IMR-90 (cell line): ENCODE measurements at regions not wholly inside any gene's neighbourhood (a gene's known extent, or its start where the extent isn't known, plus 50 kb on each side); places are given as distances from the start of the nearest gene placed in this dataset.

Experiments used
- ATAC-seq: fragments of 200-7000 bp; cut with Tn5 transposase; 2 replicates; pipeline ENCODE4 v1.9.1; 2020; ENCODE audit warnings: low read depth, mild to moderate bottlenecking, moderate library complexity
- BruUV-seq: library from RNA; stranded (reverse); fragments of 400-500 nt; replicated peaks from 2 replicates; lab custom pipeline; 2021; lab: Mats Ljungman, UMichigan
- CTCF ChIA-PET: fragments of 300-600 bp; formaldehyde crosslinking; extraction: SDS; loops from one replicate; lab custom pipeline; 2021; ENCODE audit warnings: antibody characterized with exemption; lab: Yijun Ruan, JAX
- POLR2A ChIA-PET: fragments of 300-600 bp; sonication (Branson Sonifier 250); formaldehyde crosslinking; loops from one replicate; lab custom pipeline; 2022; ENCODE audit warnings: antibody characterized with exemption; ENCODE audit not compliant: unreplicated experiment; lab: Charles Lee
- DNase-seq: peaks from one replicate; pipeline ENCODE4 v3.0.0; 2013
- H2AFZ ChIP-seq: replicated peaks from 2 replicates; pipeline ENCODE3; 2013; ENCODE audit warnings: low read length, mild to moderate bottlenecking; ENCODE audit not compliant: poor library complexity
- H2AK5ac ChIP-seq: 2 replicates; pipeline ENCODE4 v1.6.1; 2013; ENCODE audit warnings: low read depth, low read length, inconsistent platforms
- H2AK9ac ChIP-seq: replicated peaks from 2 replicates; pipeline ENCODE3; 2013; ENCODE audit warnings: mild to moderate bottlenecking, low read depth, low read length, moderate library complexity; ENCODE audit not compliant: poor library complexity
- H2BK120ac ChIP-seq: 2 replicates; pipeline ENCODE4 v1.6.1; 2013; ENCODE audit warnings: low read depth, low read length, inconsistent platforms
- H2BK15ac ChIP-seq: 3 replicates; pipeline ENCODE4 v1.6.1; 2013; ENCODE audit warnings: low read depth, low read length, inconsistent platforms
- H2BK20ac ChIP-seq: 2 replicates; pipeline ENCODE4 v1.6.1; 2013; ENCODE audit warnings: low read depth, mild to moderate bottlenecking, inconsistent platforms, low read length, moderate library complexity
- H2BK5ac ChIP-seq: 2 replicates; pipeline ENCODE4 v1.6.1; 2013; ENCODE audit warnings: mild to moderate bottlenecking, low read depth, low read length, inconsistent platforms; ENCODE audit not compliant: poor library complexity, severe bottlenecking
- H3K14ac ChIP-seq: replicated peaks from 2 replicates; pipeline ENCODE4 v1.6.1; 2013; ENCODE audit warnings: low read depth, low read length, inconsistent platforms
- H3K18ac ChIP-seq: 2 replicates; pipeline ENCODE4 v1.6.1; 2013; ENCODE audit warnings: low read depth, low read length, control low read depth
- H3K23ac ChIP-seq: 2 replicates; pipeline ENCODE4 v1.6.1; 2013; ENCODE audit warnings: low read depth, low read length, inconsistent platforms
- H3K27ac ChIP-seq: 2 replicates; pipeline ENCODE4 v1.5.1; 2013; ENCODE audit warnings: mild to moderate bottlenecking, control low read depth, low read length; ENCODE audit not compliant: insufficient read depth
- H3K27me3 ChIP-seq: 2 replicates; pipeline ENCODE4 v1.6.1; 2013; ENCODE audit warnings: low read length; ENCODE audit not compliant: control insufficient read depth, insufficient read depth
- H3K36me3 ChIP-seq: 2 replicates; pipeline ENCODE4 v1.6.1; 2013; ENCODE audit warnings: low read length, mixed read lengths; ENCODE audit not compliant: control insufficient read depth, insufficient read depth
- H3K4ac ChIP-seq: 2 replicates; pipeline ENCODE4 v1.6.1; 2013; ENCODE audit warnings: low read depth, low read length, inconsistent platforms
- H3K4me1 ChIP-seq: 2 replicates; pipeline ENCODE4 v1.6.1; 2013; ENCODE audit warnings: low read length, mixed read lengths; ENCODE audit not compliant: control insufficient read depth, insufficient read depth
- H3K4me2 ChIP-seq: 2 replicates; pipeline ENCODE4 v1.6.1; 2013; ENCODE audit warnings: low read depth, mild to moderate bottlenecking, control low read depth, low read length, moderate library complexity
- H3K4me3 ChIP-seq: 2 replicates; pipeline ENCODE4 v1.5.1; 2013; ENCODE audit warnings: low read depth, mild to moderate bottlenecking, control low read depth, low read length, moderate library complexity; ENCODE audit not compliant: insufficient read depth
- H3K56ac ChIP-seq: 2 replicates; pipeline ENCODE4 v1.6.1; 2013; ENCODE audit warnings: low read length, inconsistent platforms; ENCODE audit not compliant: insufficient read depth; ENCODE audit errors: extremely low read depth
- H3K79me1 ChIP-seq, 2 experiments: 2 replicates each; pipeline ENCODE4 v1.6.1; 2013; ENCODE audit warnings: low read length in 2 of 2, inconsistent platforms in 1 of 2, low read depth in 1 of 2
- H3K9ac ChIP-seq: 2 replicates; pipeline ENCODE4 v1.6.1; 2013; ENCODE audit warnings: low read depth, low read length, control low read depth
- H3K9me1 ChIP-seq: 2 replicates; pipeline ENCODE4 v1.6.1; 2013; ENCODE audit warnings: low read length, inconsistent platforms; ENCODE audit not compliant: insufficient read depth
- H3K9me3 ChIP-seq: 2 replicates; pipeline ENCODE4 v1.6.1; 2013; ENCODE audit warnings: low read length; ENCODE audit not compliant: control insufficient read depth, insufficient read depth
- H4K20me1 ChIP-seq: 2 replicates; pipeline ENCODE4 v1.6.1; 2013; ENCODE audit warnings: low read length, inconsistent platforms; ENCODE audit not compliant: insufficient read depth
- H4K5ac ChIP-seq: 2 replicates; pipeline ENCODE4 v1.6.1; 2013; ENCODE audit warnings: mild to moderate bottlenecking, low read depth, low read length, control low read depth
- H4K8ac ChIP-seq, 2 experiments: 2 replicates each; pipeline ENCODE4 v1.6.1; 2013; ENCODE audit warnings: low read depth in 2 of 2, low read length in 2 of 2, control low read depth in 1 of 2, inconsistent platforms in 1 of 2
- H4K91ac ChIP-seq: 2 replicates; pipeline ENCODE4 v1.6.1; 2013; ENCODE audit warnings: low read depth, low read length, inconsistent platforms; ENCODE audit not compliant: insufficient read depth
- BHLHE40 ChIP-seq: fragments of 150-350 bp; IDR thresholded peaks from 2 replicates; pipeline ENCODE4 v1.6.1; 2016; ENCODE audit warnings: mild to moderate bottlenecking, low read depth, low read length
- CEBPB ChIP-seq: IDR thresholded peaks from 2 replicates; pipeline ENCODE4 v1.6.1; 2012; ENCODE audit warnings: low read depth, low read length, improper control_type of control experiment
- CHD1 ChIP-seq: IDR thresholded peaks from 2 replicates; pipeline ENCODE4 v1.6.1; 2012; ENCODE audit warnings: low read depth, low read length, improper control_type of control experiment
- FOS ChIP-seq: fragments of 150-350 bp; IDR thresholded peaks from 2 replicates; pipeline ENCODE4 v1.6.1; 2016; ENCODE audit warnings: low read depth, low read length
- MAFK ChIP-seq: IDR thresholded peaks from 2 replicates; pipeline ENCODE4 v1.6.1; 2012; ENCODE audit warnings: low read depth, low read length, improper control_type of control experiment
- MAZ ChIP-seq: IDR thresholded peaks from 2 replicates; pipeline ENCODE4 v1.6.1; 2012; ENCODE audit warnings: low read depth, mild to moderate bottlenecking, low read length, improper control_type of control experiment, moderate library complexity, borderline replicate concordance
- MXI1 ChIP-seq: IDR thresholded peaks from 2 replicates; pipeline ENCODE4 v1.6.1; 2012; ENCODE audit warnings: low read depth, mild to moderate bottlenecking, low read length, moderate library complexity, borderline replicate concordance
- NFE2L2 ChIP-seq: fragments of 150-350 bp; IDR thresholded peaks from 2 replicates; pipeline ENCODE4 v1.6.1; 2016; ENCODE audit warnings: low read depth, mild to moderate bottlenecking, low read length
- POLR2A ChIP-seq: IDR thresholded peaks from 2 replicates; pipeline ENCODE4 v1.6.1; 2012; ENCODE audit warnings: mild to moderate bottlenecking, low read depth, low read length
- RAD21 ChIP-seq: IDR thresholded peaks from 2 replicates; pipeline ENCODE4 v1.6.1; 2012; ENCODE audit warnings: low read length, improper control_type of control experiment
- RCOR1 ChIP-seq: IDR thresholded peaks from 2 replicates; pipeline ENCODE4 v1.6.1; 2012; ENCODE audit warnings: mild to moderate bottlenecking, low read length, improper control_type of control experiment; ENCODE audit not compliant: insufficient replicate concordance
- RFX5 ChIP-seq: IDR thresholded peaks from 2 replicates; pipeline ENCODE4 v1.8.0; 2012; ENCODE audit warnings: low read depth, mild to moderate bottlenecking, low read length, moderate library complexity
- WGBS, 2 experiments: methylation state at CpG; one replicate each; pipeline versions ENCODE4 v1.1.5 to v1.1.7; 2013; ENCODE audit warnings: missing lambda C conversion rate in 2 of 2; ENCODE audit not compliant: insufficient read length in 1 of 2; ENCODE audit errors: extremely low coverage in 2 of 2; 5-methylcytosine and 5-hydroxymethylcytosine counted together
- dilution Hi-C: fragments of 300-500 bp; cut with HindIII; formaldehyde crosslinking; loops from one replicate; pipeline ENCODE4 v1.14.3; 2018; ENCODE audit warnings: low sequenced_read_pairs; ENCODE audit not compliant: unreplicated experiment
- in situ Hi-C: fragments of 300-500 bp; cut with MboI; formaldehyde crosslinking; loops from 3 replicates; pipeline ENCODE4 v1.14.3; 2019; ENCODE audit warnings: low sequenced_read_pairs, inconsistent platforms, mixed read lengths
- intact Hi-C: fragments of 100-400 bp; cut with micrococcal nuclease; formaldehyde crosslinking; loops from 2 replicates; pipeline ENCODE4 v1.10.0; 2022
- TF ChIP-seq, protein P1 (sequence below): conservative IDR thresholded peaks from 2 replicates; pipeline ENCODE4 v1.5.1; 2012; ENCODE audit warnings: mild to moderate bottlenecking, low read depth, low read length, improper control_type of control experiment
- TF ChIP-seq, protein P2 (sequence below): fragments of 150-350 bp; IDR thresholded peaks from 2 replicates; pipeline ENCODE4 v1.6.1; 2016; ENCODE audit warnings: low read depth, mild to moderate bottlenecking, low read length, moderate library complexity, borderline replicate concordance

DNA sequence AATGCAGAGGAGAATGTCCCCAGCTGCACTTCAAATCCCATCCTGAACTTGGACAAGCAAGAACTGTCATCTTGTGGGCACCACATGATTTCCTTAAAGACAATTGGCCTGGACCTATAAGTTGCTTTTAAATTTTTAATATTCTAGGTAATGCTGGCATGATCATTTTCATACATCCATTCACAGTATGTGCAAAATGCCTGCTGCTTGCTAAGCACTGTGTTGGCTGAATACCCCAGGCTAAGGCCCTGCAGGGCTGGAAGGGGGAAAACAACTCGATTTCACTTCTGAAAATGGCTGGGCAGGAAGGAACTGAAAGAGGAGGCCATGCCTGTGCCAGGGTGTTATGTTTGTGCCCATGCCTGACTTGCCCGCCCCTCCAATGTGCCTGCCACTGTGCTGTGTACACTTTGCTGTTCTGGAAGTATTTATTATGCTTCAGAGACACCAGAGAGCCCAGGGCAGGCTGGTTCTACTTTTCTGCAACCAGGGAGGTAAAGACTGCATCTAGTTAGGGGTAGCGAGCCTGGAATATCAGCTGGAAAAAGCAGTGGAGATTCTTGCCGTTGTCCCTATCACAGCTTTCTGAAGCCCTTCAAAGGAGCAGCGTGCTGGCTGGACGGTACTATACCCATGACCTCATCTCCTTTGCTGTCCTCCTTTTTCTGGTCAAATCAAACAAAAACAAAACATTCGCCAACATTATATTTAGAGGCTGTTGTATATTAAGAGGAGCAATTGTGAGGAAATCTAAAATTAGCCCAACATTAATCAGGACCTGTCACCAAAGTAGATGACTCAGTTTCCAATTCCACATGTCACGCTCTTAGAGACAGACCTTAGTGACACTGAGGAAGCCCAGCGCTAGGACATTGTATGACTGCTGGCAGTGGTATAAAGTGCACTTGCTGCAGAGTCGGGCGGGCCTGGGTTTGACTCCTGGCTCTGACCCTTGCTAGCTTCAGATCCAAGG lies 158.1 kb downstream of the DDX1 start (continued):
- no peak for TF ChIP-seq RCOR1

DNA sequence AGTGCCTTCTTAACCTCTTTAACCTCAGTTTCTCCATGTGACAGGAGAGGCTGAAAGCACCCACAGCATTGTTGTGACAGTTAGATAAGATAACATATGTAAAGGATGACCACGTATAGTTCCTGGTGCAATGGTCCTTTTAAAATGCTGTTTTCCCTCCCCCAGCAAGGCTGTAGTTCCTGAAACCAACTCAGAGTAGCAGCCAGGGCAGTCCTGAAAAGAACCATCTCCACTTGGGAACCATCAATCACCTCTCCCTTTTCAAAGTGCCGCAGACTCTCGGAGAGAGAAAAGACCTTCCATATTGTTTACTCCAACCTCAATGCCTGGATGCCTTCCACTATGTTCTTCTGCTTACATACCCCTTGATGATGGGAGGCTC lies 158.8 kb downstream of the DDX1 start:
- no peaks in the 10 kb centered on the region for H3K27me3 ChIP-seq
- H4K91ac ChIP-seq: no peak overlapping the region
- DNase-seq (no peak), ATAC-seq (no peak)
- no peaks in the 10 kb centered on the region for H4K20me1 ChIP-seq
- no peak overlapping the region for H3K4me2 ChIP-seq
- H3K4me1 ChIP-seq: no peaks in the 10 kb centered on the region
- H3K23ac ChIP-seq: no peak overlapping the region
- no CpG with 5 or more reads among the region's 3 CpGs for WGBS, 2 experiments
- no peak overlapping the region for H2BK20ac ChIP-seq
- no peak overlapping the region for H3K56ac ChIP-seq
- intact Hi-C loops (no loop called here), dilution Hi-C loops (no loop called here), in situ Hi-C loops (no loop called here)
- no peak overlapping the region for H3K9ac ChIP-seq
- no peaks in the 10 kb centered on the region for H3K36me3 ChIP-seq
- peaks cover 4% of the 10 kb centered on the region; the same call in 1 of the 2 replicates for H3K9me3 ChIP-seq
- no peak overlapping the region for H3K18ac ChIP-seq
- no peak overlapping the region for H2AK5ac ChIP-seq
- ChIA-PET CTCF (interaction anchor here (0.8 kb wide), 1 partner anchor 106 kb away, joined by 3 read pairs; no protein-coding TSS in a partner anchor), POLR2A (no interaction called here)
- no peak overlapping the region for H3K27ac ChIP-seq
- no peak overlapping the region for H2BK120ac ChIP-seq
- H2BK5ac ChIP-seq: no peak overlapping the region
- H2AK9ac ChIP-seq: no peak overlapping the region
- no peak overlapping the region for H4K8ac ChIP-seq
- H3K9me1 ChIP-seq: no peaks in the 10 kb centered on the region
- no peak overlapping the region for H3K4ac ChIP-seq
- no peak overlapping the region for H2BK15ac ChIP-seq
- H3K14ac ChIP-seq: no peak overlapping the region
- no peak overlapping the region for H4K5ac ChIP-seq
- no TSS peak for BruUV-seq
- H2AFZ ChIP-seq: no peak overlapping the region
- no peak overlapping the region for H3K4me3 ChIP-seq
- no peaks in the 10 kb centered on the region for H3K79me1 ChIP-seq
- TF ChIP-seq, protein P1, sequence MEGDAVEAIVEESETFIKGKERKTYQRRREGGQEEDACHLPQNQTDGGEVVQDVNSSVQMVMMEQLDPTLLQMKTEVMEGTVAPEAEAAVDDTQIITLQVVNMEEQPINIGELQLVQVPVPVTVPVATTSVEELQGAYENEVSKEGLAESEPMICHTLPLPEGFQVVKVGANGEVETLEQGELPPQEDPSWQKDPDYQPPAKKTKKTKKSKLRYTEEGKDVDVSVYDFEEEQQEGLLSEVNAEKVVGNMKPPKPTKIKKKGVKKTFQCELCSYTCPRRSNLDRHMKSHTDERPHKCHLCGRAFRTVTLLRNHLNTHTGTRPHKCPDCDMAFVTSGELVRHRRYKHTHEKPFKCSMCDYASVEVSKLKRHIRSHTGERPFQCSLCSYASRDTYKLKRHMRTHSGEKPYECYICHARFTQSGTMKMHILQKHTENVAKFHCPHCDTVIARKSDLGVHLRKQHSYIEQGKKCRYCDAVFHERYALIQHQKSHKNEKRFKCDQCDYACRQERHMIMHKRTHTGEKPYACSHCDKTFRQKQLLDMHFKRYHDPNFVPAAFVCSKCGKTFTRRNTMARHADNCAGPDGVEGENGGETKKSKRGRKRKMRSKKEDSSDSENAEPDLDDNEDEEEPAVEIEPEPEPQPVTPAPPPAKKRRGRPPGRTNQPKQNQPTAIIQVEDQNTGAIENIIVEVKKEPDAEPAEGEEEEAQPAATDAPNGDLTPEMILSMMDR: no peak
- no peak for TF ChIP-seq MXI1
- TF ChIP-seq BHLHE40: no peak
- TF ChIP-seq MAZ: no peak
- no peak for TF ChIP-seq CHD1
- TF ChIP-seq MAFK: no peak
- TF ChIP-seq RAD21: no peak
- TF ChIP-seq, protein P2, sequence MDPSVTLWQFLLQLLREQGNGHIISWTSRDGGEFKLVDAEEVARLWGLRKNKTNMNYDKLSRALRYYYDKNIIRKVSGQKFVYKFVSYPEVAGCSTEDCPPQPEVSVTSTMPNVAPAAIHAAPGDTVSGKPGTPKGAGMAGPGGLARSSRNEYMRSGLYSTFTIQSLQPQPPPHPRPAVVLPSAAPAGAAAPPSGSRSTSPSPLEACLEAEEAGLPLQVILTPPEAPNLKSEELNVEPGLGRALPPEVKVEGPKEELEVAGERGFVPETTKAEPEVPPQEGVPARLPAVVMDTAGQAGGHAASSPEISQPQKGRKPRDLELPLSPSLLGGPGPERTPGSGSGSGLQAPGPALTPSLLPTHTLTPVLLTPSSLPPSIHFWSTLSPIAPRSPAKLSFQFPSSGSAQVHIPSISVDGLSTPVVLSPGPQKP: no peak
- no peak for TF ChIP-seq RFX5
- TF ChIP-seq RCOR1: no peak
- TF ChIP-seq POLR2A: no peak
- no peak for TF ChIP-seq CEBPB
- no peak for TF ChIP-seq FOS
- TF ChIP-seq NFE2L2: no peak
